Jurkat, Clone E6-1 (cell line): ENCODE measurements at regions not wholly inside any gene's neighbourhood (a gene's known extent, or its start where the extent isn't known, plus 50 kb on each side); places are given as distances from the start of the nearest gene placed in this dataset.

Source experiments
- DNase-seq: peaks from one replicate; pipeline ENCODE4 v3.0.0-alpha.2; 2011; ENCODE audit warnings: low read depth, low spot score
- H3K4me3 ChIP-seq: 2 replicates; pipeline ENCODE4 v1.5.1; 2011; ENCODE audit warnings: mild to moderate bottlenecking, low read length, control low read depth, moderate library complexity

DNA sequence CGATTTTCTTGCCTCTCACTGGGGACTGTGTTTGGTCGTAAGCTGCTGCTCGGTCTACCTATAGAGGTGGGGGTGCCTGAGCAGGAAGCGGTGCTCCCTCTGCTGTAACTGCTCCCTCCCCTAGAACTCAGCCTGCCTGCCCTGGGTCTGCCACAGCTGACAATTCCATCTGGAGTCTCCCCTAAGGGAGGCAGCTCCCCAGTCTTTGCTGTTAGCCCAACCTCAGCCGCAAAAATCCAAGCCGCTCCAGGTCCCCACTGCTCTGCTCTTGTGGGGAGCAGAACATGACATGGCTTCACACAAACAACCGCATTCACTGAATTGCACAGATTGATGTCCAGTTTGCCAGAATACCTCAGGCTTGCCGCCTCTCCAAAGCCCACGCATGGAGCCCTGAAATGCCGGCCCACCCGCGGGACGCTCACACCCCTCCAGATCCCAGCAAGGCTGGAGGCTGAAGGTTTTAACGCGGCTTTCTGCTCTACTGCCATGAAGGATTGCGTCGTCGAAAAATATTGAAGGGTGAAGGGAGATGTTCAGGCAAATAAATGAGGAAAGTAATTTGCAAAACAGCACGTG is 221.5 kb upstream of the FOXF1 start:
- DNase-seq, result no peak
- no peak overlapping the region for H3K4me3 ChIP-seq

DNA sequence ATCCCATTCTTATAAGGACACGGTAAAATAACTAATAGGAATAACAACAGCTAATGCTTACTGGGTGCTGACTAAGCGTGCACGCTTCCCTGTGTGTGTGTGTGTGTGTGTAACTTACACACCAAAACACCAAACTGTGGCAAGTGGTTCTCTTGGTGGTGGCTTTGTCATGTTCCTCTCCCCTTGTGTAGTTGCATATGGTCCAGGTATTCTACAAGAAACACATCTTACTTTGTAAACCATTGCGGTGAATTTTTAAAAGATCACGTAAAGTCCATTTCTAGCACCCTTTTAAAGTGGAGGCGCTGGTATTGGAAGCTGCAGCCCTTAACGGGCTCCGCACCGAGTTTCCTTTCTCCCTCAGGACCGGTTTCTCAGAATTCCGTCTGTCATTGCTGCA is 221.0 kb upstream of the FOXF1 start:
- DNase-seq, result no peak
- no peak overlapping the region for H3K4me3 ChIP-seq

DNA sequence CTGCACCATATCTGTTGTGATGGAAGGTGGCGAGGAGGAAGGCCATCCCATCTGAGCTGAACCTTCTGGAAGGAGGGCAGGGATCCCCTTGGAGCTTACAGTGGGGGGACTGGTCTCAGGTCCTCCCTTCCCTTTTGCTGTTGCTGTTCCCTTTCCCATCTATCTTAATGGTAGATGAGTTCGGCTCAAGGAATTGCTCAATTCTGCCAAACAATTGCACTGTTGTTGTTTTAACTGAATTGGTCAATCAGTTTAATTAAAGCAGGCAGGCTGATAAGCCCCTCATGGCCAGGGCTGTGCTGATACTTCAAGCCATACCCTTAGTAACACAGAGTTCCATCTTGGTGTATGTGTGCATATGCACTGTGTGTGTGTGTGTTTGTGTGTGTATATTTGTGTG is 220.4 kb upstream of the FOXF1 start:
- H3K4me3 ChIP-seq, result no peak overlapping the region
- no peak for DNase-seq

DNA sequence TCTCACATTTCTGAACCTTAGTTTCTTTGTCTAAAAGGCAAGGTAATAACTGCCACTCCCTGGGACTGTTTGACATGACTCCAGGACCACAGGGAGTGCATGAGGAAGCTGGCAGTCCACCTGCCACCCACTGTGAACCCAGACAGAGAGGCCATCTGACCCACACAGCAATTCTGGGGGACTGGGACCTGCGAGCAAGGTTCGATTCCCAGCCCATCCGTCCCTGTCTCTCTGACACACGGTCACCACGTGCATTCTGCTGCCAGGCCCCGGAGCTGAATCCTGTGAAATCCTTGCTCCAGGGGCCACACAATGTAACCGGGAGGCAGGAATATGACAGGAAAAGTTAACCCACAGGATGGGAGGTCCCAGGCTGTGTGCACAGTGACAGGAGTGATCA is 218.8 kb upstream of the FOXF1 start:
- H3K4me3 ChIP-seq, result no peak overlapping the region

DNA sequence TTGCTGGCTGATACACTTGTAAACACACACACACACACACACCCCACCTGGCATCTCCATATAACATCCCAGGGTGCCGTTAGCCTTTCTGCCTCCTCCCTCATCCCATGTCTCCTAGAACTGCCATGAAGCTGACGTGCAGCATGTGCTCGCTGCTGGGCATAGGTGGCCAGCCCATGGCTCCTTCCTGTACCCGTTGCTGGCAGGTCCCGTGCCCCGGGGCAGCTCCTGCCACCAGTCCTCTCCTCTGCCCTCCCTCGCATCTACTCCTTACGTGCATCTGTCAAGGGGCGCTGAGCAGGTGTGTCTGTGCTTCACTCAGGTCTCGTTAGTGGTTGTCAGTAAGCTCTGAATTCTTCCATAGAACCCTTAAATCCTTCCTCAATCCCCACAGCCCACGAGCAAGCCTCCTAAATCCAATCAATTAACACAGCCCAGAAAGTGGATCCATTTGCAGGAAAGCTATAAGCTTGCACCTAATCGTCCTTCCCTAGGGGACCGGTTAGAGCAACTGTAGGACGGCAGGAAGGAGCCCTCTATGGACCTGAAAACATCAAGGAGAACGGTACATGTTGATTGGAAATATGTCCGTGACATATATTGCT is 218.1 kb upstream of the FOXF1 start:
- DNase-seq, result no peak
- H3K4me3 ChIP-seq, result no peak overlapping the region

More for the DNA sequence above, 218.8 kb upstream of the FOXF1 start:
- DNase-seq, result no peak

DNA sequence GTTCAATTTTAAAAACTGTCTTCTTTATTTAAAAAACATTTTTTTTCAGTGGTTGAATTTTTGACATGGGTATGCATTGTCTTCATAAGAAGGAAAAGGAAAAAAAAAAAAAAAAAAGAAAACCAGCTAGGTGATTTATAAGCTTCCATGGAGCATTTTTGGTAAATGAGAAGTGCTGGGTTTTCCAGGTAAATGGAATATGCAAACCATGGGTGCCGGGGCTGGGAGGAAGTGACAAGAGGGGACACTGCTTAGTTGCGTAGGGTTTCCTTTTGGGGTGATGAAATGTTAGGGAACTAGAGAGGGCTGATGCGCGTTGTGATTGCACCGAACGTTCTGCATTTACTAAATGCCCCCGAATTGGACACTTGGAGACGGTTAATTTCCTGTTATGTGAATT is 217.4 kb upstream of the FOXF1 start:
- H3K4me3 ChIP-seq, result no peak overlapping the region
- DNase-seq, result no peak

DNA sequence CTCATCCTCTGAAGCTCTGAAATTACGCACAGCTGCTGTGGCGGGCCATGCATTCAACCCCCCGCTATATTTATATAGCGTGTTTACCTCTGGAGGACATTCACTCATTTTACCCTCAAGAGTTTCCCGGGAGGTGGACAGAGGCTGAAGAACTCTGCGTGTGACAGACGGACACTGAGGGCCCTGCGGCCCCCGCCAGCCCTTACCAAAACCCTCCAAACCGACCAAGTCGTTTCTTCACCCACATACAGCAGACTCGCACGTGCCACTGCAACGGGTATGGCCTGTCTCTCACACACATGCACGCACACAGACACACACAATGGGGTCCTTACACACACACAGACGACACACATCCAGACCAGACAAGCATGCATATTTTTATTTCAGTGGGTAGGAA is 216.4 kb upstream of the FOXF1 start:
- H3K4me3 ChIP-seq, result no peak overlapping the region
- no peak for DNase-seq

DNA sequence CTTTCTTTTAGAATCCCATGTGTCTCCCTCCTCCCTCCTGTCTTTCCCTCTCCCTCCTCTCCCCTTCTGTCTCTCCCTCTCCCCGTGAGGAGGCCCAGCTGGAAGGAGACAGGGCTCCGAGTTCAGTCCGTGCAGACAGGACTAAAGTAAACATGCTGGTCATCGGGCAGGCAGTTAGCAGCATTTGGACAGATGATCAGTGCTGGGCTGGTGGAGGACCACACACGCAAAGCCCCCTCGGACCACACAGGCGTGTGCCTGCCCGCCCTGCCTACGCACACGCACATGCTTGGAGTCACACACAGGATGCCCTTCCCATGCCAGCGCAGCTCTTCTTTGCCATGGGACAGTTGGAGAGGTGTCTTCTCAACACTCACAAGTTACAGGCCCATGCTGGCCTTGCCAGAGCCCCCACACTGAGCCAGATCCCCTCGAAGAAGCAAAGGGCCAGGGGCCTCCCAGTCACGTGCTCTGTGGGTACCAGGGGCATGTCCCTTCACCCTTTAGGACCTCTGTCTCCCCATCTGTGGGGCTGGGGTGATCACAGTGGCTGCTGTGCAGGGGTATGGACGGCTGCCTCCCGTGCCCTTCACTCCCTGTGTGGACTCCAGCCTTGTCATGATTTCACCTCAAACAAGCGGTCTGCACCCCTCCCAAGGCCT is 215.7 kb upstream of the FOXF1 start:
- H3K4me3 ChIP-seq, result no peak overlapping the region
- no peak for DNase-seq

DNA sequence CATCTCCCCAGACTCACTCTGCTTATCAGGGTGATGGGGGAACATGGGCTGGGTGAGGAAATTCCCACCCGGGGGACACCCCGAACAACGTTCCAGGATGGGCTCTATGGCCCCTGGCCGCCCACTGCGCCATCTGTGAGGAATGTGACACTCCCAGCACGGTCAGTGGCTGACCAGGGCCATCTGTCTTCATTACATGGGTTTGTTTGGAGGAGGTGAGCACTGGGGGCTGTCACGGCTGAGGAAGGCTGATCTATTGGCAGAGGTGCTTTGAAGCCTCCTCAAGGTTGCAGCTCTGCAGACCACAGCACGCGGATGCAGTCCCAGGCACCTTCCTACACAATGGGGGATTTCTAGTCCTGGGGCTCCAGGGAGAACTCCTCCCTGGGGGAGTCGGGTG is 214.1 kb upstream of the FOXF1 start:
- no peak overlapping the region for H3K4me3 ChIP-seq
- no peak for DNase-seq

DNA sequence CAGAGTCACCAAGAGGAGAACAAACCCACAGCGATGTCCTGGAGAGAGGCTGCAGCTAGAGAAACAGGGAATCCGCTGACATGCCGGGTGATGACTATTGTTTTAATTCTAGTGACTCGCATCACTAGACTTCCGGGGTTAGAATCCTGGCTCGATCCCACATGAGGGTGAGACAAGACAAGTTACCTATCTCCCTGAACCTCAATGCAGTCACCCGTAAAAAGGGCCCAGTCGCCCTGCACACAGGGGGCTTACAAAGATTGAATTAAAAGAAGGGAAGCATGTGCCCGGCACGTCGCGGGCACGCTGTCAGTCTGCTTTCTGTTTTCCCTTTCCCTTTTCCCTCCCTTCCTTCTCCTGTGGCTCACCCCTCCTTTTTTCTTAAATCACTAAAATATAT is 212.9 kb upstream of the FOXF1 start:
- H3K4me3 ChIP-seq, result no peak overlapping the region
- DNase-seq, result no peak

DNA sequence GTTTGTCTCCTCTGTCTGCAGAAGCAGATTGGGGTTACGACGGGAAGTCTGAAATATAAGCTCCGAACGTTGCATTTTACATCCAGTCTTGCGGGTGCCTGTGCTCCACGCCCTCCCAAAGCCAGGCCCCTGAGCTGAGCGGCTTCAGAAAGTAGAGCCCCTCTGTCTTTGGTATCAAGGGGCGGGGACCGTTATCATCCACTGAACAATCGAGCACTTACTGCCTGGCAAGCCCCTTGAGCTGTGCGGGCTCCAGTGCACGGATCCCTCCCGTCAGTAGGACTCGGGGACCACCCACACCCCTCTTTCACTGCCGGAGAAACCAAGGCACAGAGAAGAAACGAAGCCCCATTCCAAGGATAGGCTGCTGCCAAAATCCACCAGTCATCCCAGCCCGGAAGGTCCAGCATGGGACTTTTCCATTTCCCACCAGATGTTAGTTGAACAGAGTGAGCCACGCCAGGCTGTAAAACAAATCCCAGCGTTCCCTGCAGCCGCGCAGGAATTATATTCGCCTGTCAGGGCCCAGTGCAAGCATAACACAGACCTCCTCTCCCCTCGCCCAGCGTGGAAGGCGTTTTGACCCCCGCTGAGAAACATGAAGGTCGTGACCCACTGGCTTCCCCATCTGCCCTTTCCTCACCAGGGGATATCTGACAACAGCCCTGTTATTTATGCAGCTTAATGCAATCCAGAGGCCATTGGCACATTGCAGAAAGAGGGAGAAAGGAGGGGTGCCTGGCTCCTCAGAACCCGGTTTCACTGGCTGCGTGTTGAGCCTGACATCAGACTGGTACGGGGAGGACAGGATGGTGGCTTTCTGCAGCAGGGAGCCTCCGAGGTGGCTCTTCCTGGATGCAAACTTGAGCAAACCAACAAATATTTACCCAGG is 212.2 kb upstream of the FOXF1 start:
- no peak overlapping the region for H3K4me3 ChIP-seq
- DNase-seq, result no peak

DNA sequence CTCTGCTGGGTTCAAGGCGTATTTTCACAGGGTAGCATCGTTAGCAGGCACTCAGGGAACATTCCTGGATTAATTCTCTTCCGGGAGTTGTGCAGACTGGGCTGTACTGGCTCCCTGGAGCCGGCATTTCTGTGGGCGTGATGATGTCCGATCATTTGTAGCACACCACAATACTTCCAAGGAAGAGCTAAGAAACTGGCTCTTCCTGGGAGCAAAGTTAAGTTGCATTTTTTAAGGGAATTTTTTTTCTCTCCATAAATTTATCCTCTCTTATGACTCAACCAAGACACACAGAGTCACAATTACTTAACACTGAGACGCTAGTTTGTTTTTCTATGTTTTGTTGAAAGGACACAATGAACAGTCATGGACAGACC is 211.6 kb upstream of the FOXF1 start:
- H3K4me3 ChIP-seq, result no peak overlapping the region
- no peak for DNase-seq

DNA sequence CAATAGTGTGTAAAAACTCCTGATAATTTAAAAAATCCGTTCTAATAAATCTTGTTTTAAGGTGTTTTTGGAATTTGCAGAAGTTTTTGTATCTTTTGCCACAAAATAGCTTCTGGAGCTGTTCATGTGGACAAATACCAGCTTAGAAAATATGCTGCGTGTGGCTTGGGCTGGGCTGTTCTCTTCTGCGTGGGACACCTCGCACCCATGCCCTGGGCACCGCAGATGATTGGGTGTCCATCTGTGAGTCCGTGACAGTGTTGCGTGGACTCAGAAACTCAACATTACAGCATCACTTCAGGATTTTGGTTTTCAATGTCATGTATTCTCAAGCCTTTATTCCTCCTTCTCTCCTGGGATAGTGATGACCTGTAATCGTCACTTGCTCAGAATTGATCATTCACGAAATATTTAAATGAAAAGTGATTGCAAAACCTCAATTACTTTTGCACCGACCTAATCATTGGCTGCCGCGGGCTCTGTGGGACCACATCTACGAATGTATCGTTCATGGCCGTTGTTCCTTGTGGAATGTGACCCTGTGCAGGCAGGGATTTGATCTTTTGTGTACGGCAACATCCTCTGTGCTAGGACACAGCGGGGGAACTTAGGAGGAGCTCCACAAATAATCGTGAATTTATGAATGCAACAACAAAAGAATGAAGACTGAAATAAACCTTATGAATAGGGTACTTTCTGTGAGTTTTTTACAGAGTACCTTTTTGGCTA is 210.3 kb upstream of the FOXF1 start:
- no peak for DNase-seq
- no peak overlapping the region for H3K4me3 ChIP-seq

DNA sequence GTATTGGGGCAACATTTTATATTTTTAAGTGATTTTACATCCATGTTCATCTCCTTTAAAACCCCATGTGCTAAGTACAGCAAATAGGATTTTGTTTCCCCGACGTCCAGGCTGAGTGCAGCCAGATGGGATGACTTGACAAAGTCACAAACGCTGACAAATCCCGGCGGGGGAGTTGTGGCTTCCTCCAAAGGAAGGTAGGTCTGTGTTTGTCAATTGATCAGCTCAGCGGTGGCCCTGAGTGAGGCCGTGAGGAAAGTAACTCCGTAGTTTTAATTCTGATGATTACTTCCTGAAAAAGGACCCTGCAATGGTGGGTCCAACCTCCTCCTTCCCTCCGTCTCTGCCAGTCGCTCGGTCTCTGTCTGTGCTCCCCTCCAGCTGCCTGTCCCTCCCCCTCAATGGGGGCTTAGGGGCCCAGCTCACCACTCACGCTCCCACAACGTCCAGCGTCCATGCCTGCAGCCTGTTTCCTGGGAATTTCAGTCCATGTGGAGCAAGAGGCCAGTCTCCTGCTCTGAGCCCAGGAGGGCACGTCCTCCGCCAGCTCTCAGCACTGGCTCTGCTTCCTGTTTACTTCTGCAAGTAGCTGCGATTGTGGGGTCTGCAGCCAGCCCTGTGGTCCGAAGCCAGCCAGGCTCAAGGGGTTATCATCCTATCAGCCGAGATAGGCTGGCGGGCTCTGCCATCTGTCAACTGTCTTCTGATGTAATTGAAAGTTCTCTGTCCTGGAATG is 209.4 kb upstream of the FOXF1 start:
- no peak overlapping the region for H3K4me3 ChIP-seq
- DNase-seq, result no peak

DNA sequence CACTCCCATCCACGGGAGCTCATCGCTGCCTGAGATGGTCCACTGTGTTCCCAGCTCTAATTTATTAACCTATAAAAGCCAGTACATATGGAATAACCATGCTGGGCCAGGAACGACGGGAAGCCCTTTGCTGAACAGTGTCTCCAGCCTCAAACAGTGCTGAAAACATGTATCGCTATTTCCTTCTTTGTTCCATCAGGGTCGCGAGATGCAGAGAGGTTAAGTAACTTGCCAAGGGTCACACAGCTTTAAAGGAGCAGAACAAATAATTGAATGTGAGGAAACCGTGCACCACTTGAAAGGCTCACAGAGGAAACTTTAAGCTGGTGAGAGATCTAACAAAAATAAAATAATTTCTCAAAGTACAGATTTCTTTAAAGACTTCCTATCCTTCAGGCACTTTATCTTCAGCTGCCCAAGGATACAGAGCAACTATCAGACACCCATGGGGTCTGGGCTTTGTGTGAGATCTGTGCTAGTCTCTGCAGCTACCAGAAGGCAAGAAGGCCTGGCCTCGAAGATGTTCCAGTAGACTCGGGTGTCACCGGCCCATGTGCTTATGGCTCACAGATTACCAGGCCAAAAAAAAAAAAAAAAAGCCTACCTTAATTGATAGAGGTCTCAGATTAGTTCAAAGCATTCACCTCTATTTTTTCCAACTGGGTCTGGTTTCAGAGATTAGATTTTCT is 207.8 kb upstream of the FOXF1 start:
- H3K4me3 ChIP-seq, result no peak overlapping the region
- no peak for DNase-seq

DNA sequence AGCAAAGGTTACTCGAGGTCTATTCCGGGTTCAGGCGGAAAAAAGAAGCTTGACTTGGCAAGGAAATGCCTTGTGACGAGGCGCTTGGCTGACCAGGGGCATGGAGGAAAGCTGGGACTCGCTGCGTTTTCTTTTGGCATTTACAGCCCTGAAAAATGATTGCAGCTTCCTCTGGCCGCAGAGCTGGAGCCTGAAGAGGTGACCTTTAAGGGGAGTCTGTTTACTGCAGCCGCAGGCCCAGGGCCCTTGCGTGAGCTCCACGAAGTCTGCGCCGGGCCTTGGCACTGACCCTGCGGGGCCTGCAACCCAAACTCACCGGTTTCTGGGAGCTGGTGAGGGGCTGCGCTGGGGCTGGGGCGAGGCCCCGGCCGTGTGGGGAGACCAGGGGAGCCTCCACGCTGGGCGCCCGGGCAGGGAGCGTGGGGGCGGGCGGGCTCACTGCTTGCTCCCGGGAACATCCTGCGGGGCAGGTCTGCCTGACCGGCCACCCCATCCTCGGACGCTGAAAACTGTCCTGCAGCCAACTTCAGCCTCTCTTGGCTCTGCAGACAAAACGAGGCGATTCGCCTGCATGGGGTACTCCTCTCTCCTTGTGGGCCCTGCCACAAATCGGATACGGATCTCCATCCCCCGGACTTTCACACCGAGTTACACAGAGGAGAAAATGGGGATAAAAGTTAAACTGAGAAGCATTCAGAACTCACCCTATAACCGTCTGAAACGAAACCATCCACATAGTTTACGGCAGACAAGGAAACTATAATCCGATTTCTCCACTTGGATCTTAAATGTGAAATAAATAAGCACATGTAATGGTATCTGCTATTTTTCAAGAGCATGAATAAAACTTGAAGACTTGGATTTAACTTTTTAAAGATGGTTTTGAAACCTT is 206.3 kb upstream of the FOXF1 start:
- no peak for DNase-seq
- H3K4me3 ChIP-seq, result no peak overlapping the region

DNA sequence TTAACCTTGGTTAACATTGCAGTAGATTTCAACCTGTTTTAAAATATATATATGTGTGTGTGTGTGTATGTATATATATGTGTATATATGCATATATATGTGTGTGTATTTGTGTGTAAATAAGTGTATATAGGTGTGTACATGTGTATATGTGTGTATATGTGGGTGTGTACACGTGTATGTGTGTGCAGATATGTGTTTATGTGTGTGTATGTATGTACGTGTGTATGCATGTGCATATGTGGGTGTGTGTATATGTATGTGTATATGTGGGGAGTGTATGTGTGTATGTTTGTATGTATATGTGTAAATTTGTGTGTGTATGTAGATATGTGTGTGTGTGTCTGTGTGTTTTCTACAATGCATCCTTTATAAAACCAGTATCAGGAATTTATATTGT is 205.5 kb upstream of the FOXF1 start:
- no peak overlapping the region for H3K4me3 ChIP-seq
- no peak for DNase-seq
